Panc1 (cell line): ENCODE measurements at regions not wholly inside any gene's neighbourhood (a gene's known extent, or its start where the extent isn't known, plus 50 kb on each side); places are given as distances from the start of the nearest gene placed in this dataset.

Experiments used
- ATAC-seq: fragments of 200-7000 bp; cut with Tn5 transposase; 2 replicates; pipeline ENCODE4 v1.9.1; 2020; ENCODE audit warnings: mild to moderate bottlenecking, moderate library complexity
- BruUV-seq: library from RNA; stranded (reverse); fragments of 400-500 nt; replicated peaks from 2 replicates; lab custom pipeline; 2021; lab: Mats Ljungman, UMichigan
- CTCF ChIA-PET: fragments of 300-600 bp; sonication (Branson Sonifier 250); formaldehyde crosslinking; loops from one replicate; lab custom pipeline; 2022; ENCODE audit warnings: antibody characterized with exemption; lab: Charles Lee
- POLR2A ChIA-PET: fragments of 300-600 bp; sonication (Branson Sonifier 250); formaldehyde crosslinking; loops from one replicate; lab custom pipeline; 2022; ENCODE audit warnings: antibody characterized with exemption; lab: Charles Lee
- DNase-seq: peaks from one replicate; pipeline ENCODE4 v3.0.0-alpha.2; 2010; ENCODE audit warnings: low read depth, low spot score
- H3K27ac ChIP-seq: 2 replicates; pipeline ENCODE4 v1.5.1; 2011; ENCODE audit warnings: mild to moderate bottlenecking, low read length, inconsistent platforms
- H3K27me3 ChIP-seq: fragments of 200-500 bp; sonication (Bioruptor generic); 2 replicates; pipeline ENCODE4 v1.6.0; 2014; ENCODE audit warnings: low read length, inconsistent platforms; ENCODE audit not compliant: control insufficient read depth, insufficient read depth
- H3K36me3 ChIP-seq: fragments of 200-500 bp; sonication (Bioruptor generic); 2 replicates; pipeline ENCODE4 v1.5.1; 2014; ENCODE audit warnings: inconsistent platforms, mild to moderate bottlenecking, low read length, moderate library complexity; ENCODE audit not compliant: control insufficient read depth, insufficient read depth
- H3K4me1 ChIP-seq: 2 replicates; pipeline ENCODE4 v1.5.1; 2011; ENCODE audit warnings: inconsistent platforms, mild to moderate bottlenecking, low read length, moderate library complexity; ENCODE audit not compliant: control insufficient read depth, insufficient read depth
- H3K4me3 ChIP-seq, 2 experiments: 2 replicates each; pipeline ENCODE4 v1.5.1; 2011 to 2012; ENCODE audit warnings: low read depth in 2 of 2, low read length in 2 of 2, mild to moderate bottlenecking in 2 of 2, inconsistent platforms in 1 of 2, moderate library complexity in 1 of 2
- H3K9me3 ChIP-seq: fragments of 200-500 bp; sonication (Bioruptor generic); 2 replicates; pipeline ENCODE4 v1.5.1; 2014; ENCODE audit warnings: low read depth, mild to moderate bottlenecking, inconsistent platforms, low read length, moderate library complexity; ENCODE audit not compliant: control insufficient read depth, insufficient read depth
- CTCF ChIP-seq: fragments of 450-650 bp; IDR thresholded peaks from 2 replicates; pipeline ENCODE4 v1.5.1; 2017; ENCODE audit warnings: mild to moderate bottlenecking
- POLR2AphosphoS5 ChIP-seq: IDR thresholded peaks from 2 replicates; pipeline ENCODE4 v1.6.1; 2012; ENCODE audit warnings: mild to moderate bottlenecking, low read depth, low read length, moderate library complexity
- REST ChIP-seq, 2 experiments: IDR thresholded peaks; 2 replicates each; pipeline ENCODE4 v1.6.1; 2011 to 2012; ENCODE audit warnings: low read depth in 2 of 2, control low read depth in 1 of 2, low read length in 1 of 2, mild to moderate bottlenecking in 1 of 2, moderate library complexity in 1 of 2; ENCODE audit not compliant: insufficient read depth in 1 of 2
- SIN3A ChIP-seq: IDR thresholded peaks from 2 replicates; pipeline ENCODE4 v1.6.1; 2012; ENCODE audit warnings: low read depth, mild to moderate bottlenecking, low read length, moderate library complexity, borderline replicate concordance; ENCODE audit not compliant: insufficient read depth
- TCF7L2 ChIP-seq: IDR thresholded peaks from 2 replicates; pipeline ENCODE4 v1.6.1; 2011; ENCODE audit warnings: mild to moderate bottlenecking, low read depth, low read length, inconsistent platforms
- in situ Hi-C: cut with HindIII; loops from 2 replicates; pipeline ENCODE4 v1.10.0; 2016; ENCODE audit warnings: low sequenced_read_pairs, low pct_unique_long_range_greater_than_20kb
- intact Hi-C: fragments of 100-400 bp; cut with micrococcal nuclease; formaldehyde crosslinking; loops from one replicate; pipeline ENCODE4 v1.10.0; 2022; ENCODE audit not compliant: unreplicated experiment

- in situ Hi-C loops (no loop called here), intact Hi-C loops (no loop called here)
- Histone ChIP-seq H3K9me3 (no peaks in the 10 kb centered on the region), H3K4me1 (no peaks in the 10 kb centered on the region), H3K36me3 (no peaks in the 10 kb centered on the region), H3K27ac (no peak overlapping the region), H3K27me3 (no peaks in the 10 kb centered on the region), H3K4me3 (no peak overlapping the region)
- DNase-seq (no peak), ATAC-seq (no peak)
- CTCF ChIA-PET, result no interaction called here
- TF ChIP-seq POLR2AphosphoS5 (no peak), CTCF (no peak), SIN3A (no peak), TCF7L2 (no peak), REST (IDR thresholded peaks at IDR 0.05; ENCODE audit: insufficient read depth in 1 of 2, low read depth in 2 of 2, low read length in 1 of 2) (no peak)
- BruUV-seq, result no TSS peak
- POLR2A ChIA-PET, result no interaction called here
Measured at GRCh38 chr6:73885393-73885792, 189.4 kb downstream of the CD109 start.

GRCh38 chr6:73884540-73884939, 188.5 kb downstream of the CD109 start:
- Histone ChIP-seq H3K36me3 (no peaks in the 10 kb centered on the region), H3K27ac (no peak overlapping the region), H3K27me3 (no peaks in the 10 kb centered on the region), H3K9me3 (no peaks in the 10 kb centered on the region), H3K4me3 (no peak overlapping the region), H3K4me1 (no peaks in the 10 kb centered on the region)
- ChIA-PET POLR2A (no interaction called here), CTCF (no interaction called here)
- TF ChIP-seq REST (IDR thresholded peaks at IDR 0.05; ENCODE audit: insufficient read depth in 1 of 2, low read depth in 2 of 2, low read length in 1 of 2) (no peak), SIN3A (no peak)
- intact Hi-C loops (no loop called here), in situ Hi-C loops (no loop called here)
- no TSS peak for BruUV-seq
- no peak for DNase-seq
- no peak for ATAC-seq
